GM12878 (cell line): ENCODE measurements at regions not wholly inside any gene's neighbourhood (a gene's known extent, or its start where the extent isn't known, plus 50 kb on each side); places are given as distances from the start of the nearest gene placed in this dataset.
A peak's percentile ranks its signal among the peaks of the same experiment; 100 is the strongest.

ENCODE experiments used
- BACH1 ChIP-seq: fragments of 450-650 bp; IDR thresholded peaks from 2 replicates; pipeline ENCODE4 v1.6.1; 2017; ENCODE audit warnings: mild to moderate bottlenecking, borderline replicate concordance
- BMI1 ChIP-seq: fragments of 450-650 bp; IDR thresholded peaks from 2 replicates; pipeline ENCODE4 v1.6.1; 2016; ENCODE audit warnings: mild to moderate bottlenecking, moderate library complexity, borderline replicate concordance
- CBX3 ChIP-seq: fragments of 200-600 bp; sonication (generic); IDR thresholded peaks from 2 replicates; pipeline ENCODE4 v1.6.1; 2016; ENCODE audit warnings: low read depth, borderline replicate concordance
- CHD1 ChIP-seq: IDR thresholded peaks from 2 replicates; pipeline ENCODE4 v1.6.1; 2012; ENCODE audit warnings: low read depth, low read length, improper control_type of control experiment
- CHD2 ChIP-seq: IDR thresholded peaks from 2 replicates; pipeline ENCODE4 v1.6.1; 2011; ENCODE audit warnings: low read depth, low read length, improper control_type of control experiment, borderline replicate concordance
- CHD4 ChIP-seq: fragments of 200-600 bp; sonication (generic); IDR thresholded peaks from 2 replicates; pipeline ENCODE4 v1.6.1; 2016; ENCODE audit warnings: mild to moderate bottlenecking
- E4F1 ChIP-seq: fragments of 450-650 bp; IDR thresholded peaks from 2 replicates; pipeline ENCODE4 v1.6.1; 2018; ENCODE audit warnings: borderline replicate concordance, mild to moderate bottlenecking; ENCODE audit not compliant: partially characterized antibody
- EGR1 ChIP-seq, 2 experiments: IDR thresholded peaks; 1 replicate in 1 of 2; 2 replicates in 1 of 2; pipeline ENCODE4 v1.6.1; 2011 to 2012; ENCODE audit warnings: low read depth in 2 of 2, low read length in 2 of 2, borderline replicate concordance in 1 of 2, mild to moderate bottlenecking in 1 of 2, moderate library complexity in 1 of 2
- EP300 ChIP-seq, 2 experiments: fragments of 150-350 bp in 1 of 2; IDR thresholded peaks; 2 replicates each; pipeline ENCODE4 v1.6.1; 2011 to 2012; ENCODE audit warnings: low read depth in 2 of 2, low read length in 2 of 2, borderline replicate concordance in 1 of 2, improper control_type of control experiment in 1 of 2, inconsistent platforms in 1 of 2; ENCODE audit not compliant: control insufficient read depth in 1 of 2
- GATAD2B ChIP-seq: fragments of 450-650 bp; conservative IDR thresholded peaks from 2 replicates; pipeline ENCODE4 v1.6.1; 2017; ENCODE audit warnings: low read depth, mild to moderate bottlenecking, moderate library complexity
- IKZF1 ChIP-seq: fragments of 450-650 bp; conservative IDR thresholded peaks from 2 replicates; pipeline ENCODE4 v1.6.1; 2017; ENCODE audit warnings: antibody characterized with exemption, mild to moderate bottlenecking
- KLF5 ChIP-seq: fragments of 450-650 bp; IDR thresholded peaks from 2 replicates; pipeline ENCODE4 v1.6.1; 2014; ENCODE audit warnings: mild to moderate bottlenecking; ENCODE audit not compliant: partially characterized antibody
- MEF2A ChIP-seq: IDR thresholded peaks from 2 replicates; pipeline ENCODE4 v1.6.1; 2011; ENCODE audit warnings: low read depth, mild to moderate bottlenecking, low read length, moderate library complexity; ENCODE audit not compliant: insufficient read depth
- NFYB ChIP-seq: IDR thresholded peaks from 2 replicates; pipeline ENCODE4 v1.6.1; 2011; ENCODE audit warnings: low read depth, mild to moderate bottlenecking, low read length, improper control_type of control experiment, moderate library complexity; ENCODE audit not compliant: insufficient read depth
- NR2C1 ChIP-seq: fragments of 450-650 bp; IDR thresholded peaks from 2 replicates; pipeline ENCODE4 v1.6.1; 2017; ENCODE audit warnings: antibody characterized with exemption, mild to moderate bottlenecking, moderate library complexity
- POLR2AphosphoS5 ChIP-seq: IDR thresholded peaks from 2 replicates; pipeline ENCODE4 v1.6.1; 2011; ENCODE audit warnings: mild to moderate bottlenecking, low read length, inconsistent platforms
- RB1 ChIP-seq: fragments of 450-650 bp; formaldehyde crosslinking; IDR thresholded peaks from 2 replicates; pipeline ENCODE4 v1.6.1; 2017; ENCODE audit warnings: mild to moderate bottlenecking, borderline replicate concordance
- RELB ChIP-seq: fragments of 450-650 bp; IDR thresholded peaks from 2 replicates; pipeline ENCODE4 v1.6.1; 2017; ENCODE audit warnings: low read depth, mild to moderate bottlenecking, moderate library complexity
- TCF12 ChIP-seq: IDR thresholded peaks from 2 replicates; pipeline ENCODE4 v1.6.1; 2011; ENCODE audit warnings: low read depth, mild to moderate bottlenecking, low read length
- WRNIP1 ChIP-seq: IDR thresholded peaks from 2 replicates; pipeline ENCODE4 v1.6.1; 2011; ENCODE audit warnings: low read depth, low read length, improper control_type of control experiment, borderline replicate concordance
- ZBTB40 ChIP-seq: fragments of 450-650 bp; IDR thresholded peaks from 2 replicates; pipeline ENCODE4 v1.6.1; 2016; ENCODE audit warnings: mild to moderate bottlenecking, moderate library complexity, borderline replicate concordance

DNA sequence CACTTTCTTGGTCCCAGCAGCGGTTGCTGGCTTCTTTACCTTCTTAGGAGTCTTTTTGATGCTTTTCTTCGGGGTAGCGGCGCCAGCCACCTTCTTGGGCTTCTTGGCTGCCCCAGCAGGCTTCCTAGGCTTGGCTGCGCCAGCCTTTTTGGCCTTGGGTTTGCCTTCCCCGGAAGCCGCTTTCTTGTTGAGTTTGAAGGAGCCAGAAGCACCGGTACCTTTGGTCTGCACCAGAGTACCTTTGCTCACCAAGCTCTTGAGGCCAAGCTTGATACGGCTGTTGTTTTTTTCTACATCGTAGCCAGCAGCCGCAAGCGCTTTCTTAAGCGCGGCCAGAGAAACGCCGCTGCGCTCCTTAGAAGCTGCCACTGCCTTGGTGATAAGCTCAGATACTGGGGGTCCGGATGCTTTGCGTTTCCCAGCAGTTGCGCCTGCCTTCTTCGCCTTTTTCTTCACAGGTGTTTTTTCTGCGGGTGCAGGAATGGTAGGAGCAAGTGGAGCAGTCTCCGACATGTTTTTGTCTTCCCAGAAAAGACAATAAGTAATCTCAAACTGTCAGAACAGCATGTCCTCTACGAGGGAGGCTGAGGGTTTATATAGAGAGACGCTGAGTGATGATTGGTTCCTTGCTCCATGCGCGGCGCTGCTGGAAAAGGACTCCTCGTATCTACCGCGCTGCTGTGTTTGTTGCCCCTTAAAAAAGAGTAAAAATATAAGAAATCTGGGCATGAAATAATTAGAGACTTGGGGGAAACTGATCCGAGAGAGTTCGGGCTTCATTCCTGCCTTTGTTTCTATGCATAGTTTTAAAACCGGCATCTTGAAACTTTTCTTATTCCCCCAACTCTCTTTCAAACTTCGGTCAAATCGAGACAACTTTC, 130.3 kb upstream of the BTN3A2 start (continued):
- TF ChIP-seq BMI1 (0 out of 2 replicates have a peak, but pooled peaks have one; percentile 11), KLF5 (peak; percentile 69), GATAD2B (no peak), BACH1 (peak; percentile 93), CBX3 (no peak), TCF12 (peak; percentile 48; the same call in 1 of the 2 replicates), RB1 (0 out of 2 replicates have a peak, but pooled peaks have one; percentile 83), WRNIP1 (no peak), CHD4 (no peak), CHD1 (peak; percentile 95), EGR1 (IDR thresholded peaks at IDR 0.05; ENCODE audit: borderline replicate concordance in 1 of 2, low read depth in 2 of 2, low read length in 2 of 2) (peak; percentile 34 to 54), E4F1 (no peak), NR2C1 (no peak), RELB (peak; percentile 49; the same call in 1 of the 2 replicates), NFYB (peak; percentile 94), EP300 (IDR thresholded peaks at IDR 0.05; ENCODE audit: borderline replicate concordance in 1 of 2, control insufficient read depth in 1 of 2, low read depth in 2 of 2, low read length in 2 of 2) (peak in 1 of 2 experiments; percentile 64; a peak in 2 of 4 replicates), MEF2A (0 out of 2 replicates have a peak, but pooled peaks have one; percentile 13), IKZF1 (peak; percentile 73), POLR2AphosphoS5 (peak; percentile 98), CHD2 (peak; percentile 72; the same call in 1 of the 2 replicates), ZBTB40 (0 out of 2 replicates have a peak, but pooled peaks have one; percentile 57)
